ENCODE measurements at regions not wholly inside any gene's neighbourhood (a gene's known extent, or its start where the extent isn't known, plus 50 kb on each side); places are given as distances from the start of the nearest gene placed in this dataset.

GRCh38 chr2:46831051-46831868 lies 84.3 kb downstream of the MCFD2 start:
- TF ChIP-seq TCF7L2 (IDR thresholded peaks at IDR 0.05; ENCODE audit: low read depth, low read length) = no peak
- no peak for TF ChIP-seq POLR2AphosphoS5 (IDR thresholded peaks at IDR 0.05; ENCODE audit: low read depth, low read length)
- TF ChIP-seq CTCF (IDR thresholded peaks at IDR 0.05) = no peak
- TF ChIP-seq REST (IDR thresholded peaks at IDR 0.05; ENCODE audit: insufficient read depth in 1 of 2, low read depth in 2 of 2, low read length in 1 of 2) = no peak

All from Panc1 (cell line).